ENCODE measurements at regions not wholly inside any gene's neighbourhood (a gene's known extent, or its start where the extent isn't known, plus 50 kb on each side); places are given as distances from the start of the nearest gene placed in this dataset.

GRCh38 chr5:163613150-163613442 is 107.7 kb downstream of the MAT2B start:
- TF ChIP-seq MBNL3 (CRISPR knock-in tag; conservative IDR thresholded peaks at IDR 0.05) = no peak
- TF ChIP-seq ZC3H4 (CRISPR knock-in tag; IDR thresholded peaks at IDR 0.05; ENCODE audit: borderline replicate concordance) = no peak
- no peak for TF ChIP-seq RFX1 (IDR thresholded peaks at IDR 0.05)
- TF ChIP-seq THAP7 (CRISPR knock-in tag; IDR thresholded peaks at IDR 0.05) = no peak
- TF ChIP-seq BCLAF1 (IDR thresholded peaks at IDR 0.05) = no peak
